ENCODE measurements at regions not wholly inside any gene's neighbourhood (a gene's known extent, or its start where the extent isn't known, plus 50 kb on each side); places are given as distances from the start of the nearest gene placed in this dataset.

- TF ChIP-seq ZBTB34 (CRISPR knock-in tag; IDR thresholded peaks at IDR 0.05) (no peak), ZNF543 (CRISPR knock-in tag; IDR thresholded peaks at IDR 0.05) (no peak), SETDB1 (CRISPR knock-in tag; IDR thresholded peaks at IDR 0.05; ENCODE audit: borderline replicate concordance) (no peak), ARID2 (CRISPR knock-in tag; IDR thresholded peaks at IDR 0.05; ENCODE audit: borderline replicate concordance) (no peak), SP4 (CRISPR knock-in tag; IDR thresholded peaks at IDR 0.05) (no peak), RARA (CRISPR knock-in tag; IDR thresholded peaks at IDR 0.05) (peak; percentile 84), NR3C1 (CRISPR knock-in tag; IDR thresholded peaks at IDR 0.05) (no peak), THYN1 (CRISPR knock-in tag; IDR thresholded peaks at IDR 0.05; ENCODE audit: borderline replicate concordance, low read depth) (no peak), TIGD3 (CRISPR knock-in tag; IDR thresholded peaks at IDR 0.05; ENCODE audit: borderline replicate concordance) (no peak), MXI1 (IDR thresholded peaks at IDR 0.05; ENCODE audit: borderline replicate concordance, low read depth, low read length) (no peak), E2F2 (CRISPR knock-in tag; IDR thresholded peaks at IDR 0.05; ENCODE audit: borderline replicate concordance) (no peak), REST (IDR thresholded peaks at IDR 0.05; ENCODE audit: borderline replicate concordance in 1 of 2, low read depth in 1 of 2, low read length in 2 of 2) (no peak), CAMTA2 (CRISPR knock-in tag; IDR thresholded peaks at IDR 0.05; ENCODE audit: borderline replicate concordance) (no peak), NBN (conservative IDR thresholded peaks at IDR 0.05) (no peak), SKIL (CRISPR knock-in tag; IDR thresholded peaks at IDR 0.05; ENCODE audit: borderline replicate concordance) (0 out of 2 replicates have a peak, but pooled peaks have one; percentile 46), GABPB1 (CRISPR knock-in tag; IDR thresholded peaks at IDR 0.05) (peak; percentile 21; the same call in 1 of the 2 replicates), ZNF224 (CRISPR knock-in tag; IDR thresholded peaks at IDR 0.05) (no peak), HDAC2 (CRISPR knock-in tag; IDR thresholded peaks at IDR 0.05) (0 out of 2 replicates have a peak, but pooled peaks have one; percentile 45), CBFB (CRISPR knock-in tag; IDR thresholded peaks at IDR 0.05) (0 out of 2 replicates have a peak, but pooled peaks have one; percentile 4)
Measured at GRCh38 chr12:4025181-4026019, 152.2 kb upstream of the PARP11 start (continued).
